Muscle of back (tissue), 3 donors: ENCODE measurements at regions not wholly inside any gene's neighbourhood (a gene's known extent, or its start where the extent isn't known, plus 50 kb on each side); places are given as distances from the start of the nearest gene placed in this dataset.
"Not testable (repeated sequence)": the region's sequence is repeated elsewhere in the genome, so short reads cannot be mapped to it uniquely, and the experiment has no call there.

ENCODE experiments used
- DNase-seq, 3 donors: peaks; one replicate each; pipeline versions ENCODE4 v3.0.0 to v3.0.0-alpha.2; 2013

- no peak for DNase-seq
These were observed 250.6 kb downstream of the SMAD2 start for GRCh38 chr18:47679864-47680263.

DNA sequence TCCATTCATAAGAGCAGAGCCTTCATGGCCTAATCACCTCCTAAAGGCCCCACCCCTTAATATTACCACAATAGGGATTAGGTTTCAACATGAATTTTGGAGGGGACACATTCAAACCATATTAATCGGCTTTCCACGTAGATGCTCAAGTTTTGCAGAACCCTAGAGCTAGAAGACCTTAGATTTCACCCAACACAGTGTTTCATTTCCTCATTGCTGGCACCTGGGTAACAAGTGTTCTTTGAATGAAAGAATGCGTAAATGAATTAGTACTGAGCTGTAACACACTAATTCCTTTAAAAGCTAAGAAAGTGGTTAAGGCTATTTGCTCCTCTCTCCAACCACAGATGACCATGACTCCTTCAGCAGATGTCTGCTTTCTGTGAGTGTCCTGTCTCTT lies 252.5 kb downstream of the SMAD2 start:
- DNase-seq: no peak

DNA sequence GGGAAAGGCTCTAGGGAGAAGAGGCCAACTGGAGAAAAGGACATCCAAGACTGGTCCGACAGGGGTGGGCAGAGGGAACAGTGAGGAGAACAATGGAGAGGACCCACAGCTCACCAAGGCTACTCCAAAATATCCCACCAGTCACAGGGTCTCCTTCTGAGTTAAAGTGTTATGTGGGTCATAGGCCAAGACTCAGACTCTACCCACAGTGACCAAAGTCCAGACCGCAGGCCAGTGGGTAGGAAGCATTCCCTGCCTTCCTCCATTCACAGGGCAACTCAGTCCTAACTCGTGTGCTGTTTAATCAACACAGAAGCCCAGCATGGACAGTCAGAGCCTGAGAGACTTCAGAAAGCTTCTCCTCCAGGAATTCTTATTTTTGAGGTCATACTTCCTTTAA lies 260.6 kb downstream of the SMAD2 start:
- DNase-seq: no peak

GRCh38 chr18:47658498-47658897 lies 272.0 kb downstream of the SMAD2 start:
- DNase-seq: no peak

GRCh38 chr18:47654988-47655387 lies 275.5 kb downstream of the SMAD2 start:
- DNase-seq: no peak

GRCh38 chr18:47644896-47645295 lies 285.6 kb downstream of the SMAD2 start:
- DNase-seq: no peak

- not testable (repeated sequence) for DNase-seq
These were observed 292.9 kb downstream of the SMAD2 start for GRCh38 chr18:47637551-47637950.

DNA sequence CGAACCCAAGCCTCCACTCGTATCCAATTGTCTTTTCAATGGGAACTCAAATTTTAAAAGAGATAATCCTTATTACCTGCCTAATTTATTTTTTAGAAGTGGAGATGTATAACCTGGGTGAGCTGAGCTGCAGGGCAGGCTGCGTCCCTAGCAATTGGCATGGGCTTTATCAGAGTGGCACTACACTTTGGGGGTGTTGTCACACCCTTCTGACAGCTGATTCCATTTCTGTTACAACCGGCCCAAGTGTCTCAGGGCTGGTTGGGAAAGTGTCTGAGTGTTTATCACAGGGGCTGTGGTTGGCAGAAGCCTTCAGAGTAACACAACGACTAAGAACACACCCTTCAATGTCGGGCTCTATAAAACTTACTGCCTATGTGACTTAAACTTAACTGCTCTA lies 295.0 kb downstream of the SMAD2 start:
- DNase-seq: no peak

GRCh38 chr18:47632970-47633635 lies 297.4 kb downstream of the SMAD2 start:
- no peak for DNase-seq

- DNase-seq: no peak
These were observed 301.6 kb downstream of the SMAD2 start for GRCh38 chr18:47628893-47629292.

DNA sequence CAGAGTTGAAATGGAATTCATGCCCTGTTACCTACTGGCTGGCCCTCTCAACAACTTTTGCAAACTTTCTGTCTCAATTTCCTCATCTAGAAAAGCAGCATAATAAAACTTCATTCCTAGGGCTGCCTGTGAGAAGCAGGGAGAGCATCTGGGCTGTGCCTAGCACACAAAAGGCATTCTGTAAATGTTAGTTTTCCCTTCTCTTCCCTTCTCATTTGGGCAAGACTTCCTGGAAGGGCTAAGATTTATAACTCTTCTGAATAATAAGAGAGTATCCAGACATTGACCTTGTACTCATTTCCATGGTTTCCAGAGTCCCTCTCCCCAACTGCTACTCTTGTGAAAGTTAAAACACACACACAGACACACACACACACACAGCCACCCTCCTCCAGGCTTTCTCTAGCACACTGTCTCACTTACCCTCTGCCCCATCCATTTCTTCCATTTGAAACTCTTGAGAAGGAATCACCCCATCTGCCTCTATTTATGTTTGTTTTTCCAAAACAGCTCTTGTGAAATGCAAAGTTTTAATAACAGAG lies 302.1 kb downstream of the SMAD2 start:
- no peak for DNase-seq

- no peak for DNase-seq
These were observed 303.4 kb downstream of the SMAD2 start for GRCh38 chr18:47627030-47627429.

DNA sequence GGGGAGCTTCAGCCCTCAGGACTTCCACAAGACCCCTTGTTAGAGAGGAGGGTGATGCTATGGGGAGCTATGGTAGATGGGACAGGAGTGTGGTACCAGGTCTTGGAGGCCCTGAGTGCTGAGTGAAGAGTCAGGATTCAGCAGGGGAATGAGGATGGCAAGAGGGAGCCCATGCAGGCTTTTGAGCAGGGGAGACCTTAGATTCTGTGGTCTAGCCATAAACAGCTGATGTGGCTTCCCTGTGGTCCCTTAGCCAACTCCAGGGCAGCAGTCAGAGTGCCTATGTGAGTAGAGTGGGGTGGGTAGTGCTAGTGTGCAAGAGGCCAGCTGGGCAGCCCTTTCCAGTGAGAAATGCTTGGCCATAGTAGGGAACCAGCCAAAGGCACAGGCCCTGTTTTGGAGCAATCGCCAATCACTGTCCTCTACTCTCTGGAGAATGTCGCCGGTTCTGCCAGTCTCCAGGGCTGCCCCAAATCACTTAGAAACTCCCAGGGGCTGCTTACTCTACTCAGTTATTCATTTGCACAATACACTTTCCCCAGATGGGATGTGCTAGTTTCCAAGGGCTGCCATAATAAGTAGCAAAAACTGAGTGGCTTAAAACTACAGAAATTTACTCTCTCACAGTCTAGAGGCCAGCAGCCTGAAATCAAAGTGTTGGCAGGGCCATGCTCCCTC lies 310.5 kb downstream of the SMAD2 start:
- DNase-seq: no peak

DNA sequence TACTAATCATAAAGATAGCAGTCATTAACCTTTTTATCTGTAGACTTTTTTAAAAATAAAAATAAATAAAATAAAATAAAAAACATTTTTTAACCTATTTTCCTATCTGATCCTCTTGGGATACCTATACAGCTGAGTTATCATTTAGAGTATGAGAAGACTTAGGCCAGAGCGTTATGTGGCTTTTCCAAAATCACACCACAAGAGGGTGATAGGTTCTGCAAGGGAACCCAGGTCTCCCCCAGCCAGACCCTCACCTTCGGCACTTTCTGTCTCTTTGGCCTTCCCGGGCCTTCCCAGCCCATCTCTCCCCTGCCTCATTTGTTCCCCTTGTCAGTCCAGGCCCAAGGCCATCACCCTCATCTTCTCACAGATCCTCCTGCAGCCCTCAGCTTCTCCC lies 311.7 kb downstream of the SMAD2 start:
- DNase-seq: no peak

- no peak for DNase-seq
These were observed 315.4 kb downstream of the SMAD2 start for GRCh38 chr18:47615043-47615442.

- no peak for DNase-seq
These were observed 316.5 kb downstream of the SMAD2 start for GRCh38 chr18:47613929-47614328.

GRCh38 chr18:47611649-47612048 lies 318.8 kb downstream of the SMAD2 start:
- no peak for DNase-seq

GRCh38 chr18:47606526-47606925 lies 323.9 kb downstream of the SMAD2 start:
- DNase-seq: no peak

DNA sequence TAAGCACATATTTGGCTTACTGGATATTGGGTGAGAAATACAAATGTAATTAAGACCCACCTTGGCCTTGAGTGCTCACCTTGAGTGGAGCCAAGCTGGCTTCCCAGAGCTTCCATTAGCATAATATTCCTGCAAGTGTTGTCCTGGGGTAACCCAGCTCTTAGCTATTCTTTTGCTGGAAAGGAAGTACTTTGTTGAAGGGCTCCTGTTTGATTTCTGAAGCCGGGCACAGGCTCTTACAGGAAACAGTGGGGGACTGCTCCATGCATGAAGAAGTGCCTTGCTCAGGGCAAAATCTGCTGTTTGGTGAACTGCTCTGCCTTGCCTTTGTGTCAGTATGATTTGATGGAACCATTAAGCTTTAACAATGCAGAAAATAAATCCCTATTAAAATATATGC lies 325.4 kb downstream of the SMAD2 start:
- DNase-seq: no peak

DNA sequence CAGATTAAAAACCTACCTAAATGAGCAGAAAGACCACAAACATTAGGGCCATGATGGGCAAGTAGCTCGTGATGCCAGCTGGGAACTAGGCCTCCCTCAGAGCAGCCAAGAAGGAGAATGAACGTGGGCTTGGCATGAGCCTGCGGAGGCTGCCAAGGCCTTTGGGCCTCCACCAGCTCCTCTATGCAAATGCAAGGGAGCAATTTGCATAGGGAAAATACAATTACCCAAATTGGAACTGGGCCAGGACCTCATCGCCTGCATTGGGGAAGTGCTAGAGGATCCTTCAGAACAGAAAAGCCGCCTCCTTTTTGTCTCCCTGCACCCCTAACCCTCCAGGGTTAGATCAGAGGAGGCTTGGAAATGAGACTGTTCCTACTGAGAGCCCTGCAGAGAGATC lies 326.4 kb downstream of the SMAD2 start:
- DNase-seq: no peak

- DNase-seq: no peak
These were observed 327.3 kb downstream of the SMAD2 start for GRCh38 chr18:47603158-47603557.

DNA sequence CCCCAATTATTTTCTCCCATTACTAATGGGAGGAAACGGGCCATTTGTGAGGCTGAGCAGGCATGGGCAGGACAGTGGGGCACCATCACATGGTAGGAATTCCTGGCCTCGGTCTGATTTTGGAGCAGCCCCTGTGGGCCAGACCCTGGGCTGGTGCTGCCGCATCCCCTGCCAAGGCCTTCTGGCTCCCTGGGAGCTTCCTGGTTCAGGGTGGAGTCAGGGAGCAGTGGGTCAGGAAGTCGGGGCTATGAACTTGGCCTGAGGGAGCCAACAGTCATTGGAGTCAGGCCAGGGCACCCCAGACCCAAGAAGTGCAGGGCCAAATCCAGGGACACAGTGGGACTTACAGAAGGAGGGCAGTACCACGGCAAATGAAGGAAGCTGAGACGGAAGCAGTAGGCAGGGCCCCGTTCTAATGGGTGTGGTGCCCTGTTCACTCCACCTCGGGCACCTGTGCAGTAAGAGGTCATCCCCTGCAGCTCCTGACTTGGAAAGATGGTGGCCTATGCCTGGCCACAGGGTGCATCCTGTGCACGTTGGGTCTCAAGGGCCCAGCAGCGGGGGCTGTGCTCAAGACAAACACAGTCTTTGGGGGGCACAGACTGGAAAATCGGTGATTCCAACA lies 328.1 kb downstream of the SMAD2 start:
- DNase-seq: no peak
